Effector memory CD8-positive, alpha-beta T cell (primary cell): ENCODE measurements at regions not wholly inside any gene's neighbourhood (a gene's known extent, or its start where the extent isn't known, plus 50 kb on each side); places are given as distances from the start of the nearest gene placed in this dataset.

Experiments used
- ATAC-seq: fragments of 150-1000 bp; cut with Tn5 transposase; replicated peaks from 2 replicates; pipeline ENCODE4 v1.10.0; 2021; ENCODE audit warnings: mild to moderate bottlenecking, moderate library complexity
- DNase-seq, 3 experiments: peaks; one replicate each; pipeline ENCODE4 v3.0.0; 2021
- H3K27ac Mint-ChIP-seq, 2 donors: one replicate each; pipeline ENCODE4 v1.8.0; 2022; ENCODE audit warnings: mild to moderate bottlenecking in 2 of 2, mixed read lengths in 2 of 2, moderate library complexity in 2 of 2
- H3K27me3 Mint-ChIP-seq, 2 donors: one replicate each; pipeline ENCODE4 v1.8.0; 2022; ENCODE audit warnings: mixed read lengths in 2 of 2
- H3K36me3 Mint-ChIP-seq: one replicate; pipeline ENCODE4 v1.8.0; 2022; ENCODE audit warnings: mild to moderate bottlenecking, moderate library complexity, mixed read lengths; ENCODE audit not compliant: insufficient read depth
- H3K4me1 Mint-ChIP-seq, 2 donors: one replicate each; pipeline ENCODE4 v1.8.0; 2022; ENCODE audit warnings: low read depth in 2 of 2, mixed read lengths in 2 of 2
- H3K4me3 Mint-ChIP-seq, 2 donors: one replicate each; pipeline ENCODE4 v1.8.0; 2022; ENCODE audit warnings: mild to moderate bottlenecking in 2 of 2, mixed read lengths in 2 of 2, moderate library complexity in 2 of 2
- H3K9me3 Mint-ChIP-seq, 2 donors: one replicate each; pipeline ENCODE4 v1.8.0; 2022; ENCODE audit warnings: mixed read lengths in 2 of 2

DNA sequence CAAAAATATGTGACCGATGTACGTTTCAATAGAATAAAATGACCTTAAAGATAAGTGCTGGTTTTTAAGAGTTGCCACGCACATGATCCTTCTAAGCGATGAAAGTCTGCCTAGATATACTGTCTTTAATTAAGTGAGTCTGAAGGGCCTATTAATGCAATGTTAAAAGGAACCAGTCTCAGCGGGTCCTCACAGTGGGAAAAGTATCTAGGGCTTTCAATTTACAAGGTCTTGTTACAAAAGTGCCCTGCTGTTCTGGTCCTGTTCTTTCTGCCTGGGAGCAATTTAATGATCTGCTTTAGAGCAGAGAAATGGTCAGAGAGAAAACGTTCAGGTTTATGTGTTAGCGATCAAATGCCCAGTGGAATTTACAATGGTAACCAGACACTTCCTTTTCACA, 864.0 kb downstream of the KCNJ2 start:
- Mint-ChIP-seq H3K27me3 (no peaks in the 10 kb centered on the region), H3K9me3 (peaks cover 0 to 9% of the 10 kb centered on the region in 2 donors)
- no peak for ATAC-seq

DNA sequence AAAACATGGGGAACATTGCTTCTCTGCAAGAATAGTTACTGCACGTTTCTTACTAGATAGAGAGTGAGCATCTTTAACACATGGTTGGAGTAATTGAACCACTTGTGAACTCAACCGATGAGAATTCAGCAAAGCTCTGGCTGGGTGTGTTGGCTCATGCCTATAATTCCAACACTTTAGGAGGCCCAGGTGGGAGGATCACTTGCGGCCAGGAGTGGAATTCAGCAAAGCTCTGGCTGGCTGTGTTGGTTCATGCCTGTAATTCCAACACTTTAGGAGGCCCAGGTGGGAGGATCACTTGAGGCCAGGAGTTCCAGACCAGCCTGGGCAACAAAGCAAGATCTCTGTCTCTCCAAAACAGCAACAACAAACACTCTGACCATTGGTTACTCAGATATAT, 865.9 kb downstream of the KCNJ2 start:
- Mint-ChIP-seq H3K4me1 (no peaks in the 10 kb centered on the region), H3K4me3 (no peak overlapping the region), H3K27ac (no peak overlapping the region), H3K36me3 (no peaks in the 10 kb centered on the region), H3K27me3 (no peaks in the 10 kb centered on the region), H3K9me3 (peaks cover 0 to 9% of the 10 kb centered on the region in 2 donors)
- DNase-seq (no peak), ATAC-seq (no peak)

More for the DNA sequence above, 864.0 kb downstream of the KCNJ2 start:
- no peak overlapping the region for H3K27ac Mint-ChIP-seq
- DNase-seq: no peak
- no peak overlapping the region for H3K4me3 Mint-ChIP-seq
- no peaks in the 10 kb centered on the region for H3K36me3 Mint-ChIP-seq
- H3K4me1 Mint-ChIP-seq: no peaks in the 10 kb centered on the region

DNA sequence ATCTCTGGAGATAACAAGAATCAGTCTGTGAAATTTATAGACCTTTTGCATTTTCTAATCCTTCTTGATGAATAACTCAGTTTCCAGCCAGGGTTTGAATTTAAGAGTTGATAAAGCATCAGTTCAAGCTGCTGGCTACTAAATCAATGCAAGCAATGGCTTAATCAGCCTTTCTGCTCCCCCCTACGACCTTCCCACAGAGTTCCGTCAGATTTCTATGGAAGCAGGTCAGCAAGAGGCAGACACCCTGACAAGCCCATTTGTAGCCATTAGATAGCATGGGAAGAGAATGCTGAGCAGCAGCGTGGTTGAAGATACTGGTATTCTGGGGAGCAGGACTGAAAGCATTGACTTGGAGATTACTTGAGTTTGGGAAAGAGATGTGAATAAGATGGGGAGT, 868.1 kb downstream of the KCNJ2 start:
- DNase-seq: no peak

DNA sequence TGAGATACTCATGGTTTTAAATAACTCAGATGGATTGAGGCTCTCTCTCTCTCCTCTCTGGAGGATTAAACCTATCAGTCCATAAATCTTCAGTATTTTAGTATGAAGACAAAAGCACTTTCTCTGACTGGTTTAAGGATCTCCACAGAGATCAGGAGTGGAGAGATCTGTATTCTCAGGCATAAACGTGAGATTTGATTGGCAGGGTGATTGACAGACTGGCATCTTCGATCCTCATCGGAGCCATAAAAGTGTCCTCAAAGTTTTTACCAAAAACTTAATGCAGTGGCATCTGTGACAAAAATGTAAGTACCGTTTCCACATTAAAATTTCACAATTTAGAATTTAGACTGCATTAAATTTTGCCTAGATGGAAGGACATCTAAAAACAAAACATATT, 870.1 kb downstream of the KCNJ2 start:
- no peak for ATAC-seq
- Mint-ChIP-seq H3K4me1 (no peaks in the 10 kb centered on the region), H3K36me3 (no peaks in the 10 kb centered on the region), H3K9me3 (peaks cover 0 to 4% of the 10 kb centered on the region in 2 donors), H3K27me3 (no peaks in the 10 kb centered on the region), H3K27ac (no peak overlapping the region), H3K4me3 (no peak overlapping the region)
- no peak for DNase-seq

More for the DNA sequence above, 868.1 kb downstream of the KCNJ2 start:
- H3K27ac Mint-ChIP-seq: no peak overlapping the region
- no peak overlapping the region for H3K4me3 Mint-ChIP-seq
- peaks cover 0 to 2% of the 10 kb centered on the region in 2 donors for H3K9me3 Mint-ChIP-seq
- ATAC-seq: no peak
- no peaks in the 10 kb centered on the region for H3K4me1 Mint-ChIP-seq
- no peaks in the 10 kb centered on the region for H3K27me3 Mint-ChIP-seq
- no peaks in the 10 kb centered on the region for H3K36me3 Mint-ChIP-seq

DNA sequence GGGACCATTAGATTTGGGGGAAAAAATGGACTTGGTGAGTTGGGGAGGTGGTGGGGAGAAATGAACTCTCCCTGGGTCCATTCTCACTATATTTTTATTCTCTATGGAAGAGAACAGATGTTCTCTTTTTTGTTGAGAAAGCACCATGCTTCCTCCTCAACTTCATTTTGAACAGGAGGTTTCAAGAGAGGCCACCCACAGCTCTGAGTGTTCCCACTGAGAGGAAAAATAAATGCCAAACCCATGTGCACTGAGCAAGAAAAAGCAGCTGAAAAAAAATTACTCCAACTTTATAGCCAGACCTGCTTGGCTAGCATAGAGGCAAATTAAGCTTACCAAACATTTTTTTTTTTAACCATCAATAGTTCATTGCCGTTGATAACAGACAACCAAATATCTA, 883.6 kb downstream of the KCNJ2 start:
- Mint-ChIP-seq H3K4me1 (no peaks in the 10 kb centered on the region), H3K27ac (no peak overlapping the region), H3K9me3 (peaks cover 8 to 15% of the 10 kb centered on the region in 2 donors), H3K4me3 (no peak overlapping the region), H3K36me3 (no peaks in the 10 kb centered on the region), H3K27me3 (no peaks in the 10 kb centered on the region)
- ATAC-seq (no peak), DNase-seq (no peak)

DNA sequence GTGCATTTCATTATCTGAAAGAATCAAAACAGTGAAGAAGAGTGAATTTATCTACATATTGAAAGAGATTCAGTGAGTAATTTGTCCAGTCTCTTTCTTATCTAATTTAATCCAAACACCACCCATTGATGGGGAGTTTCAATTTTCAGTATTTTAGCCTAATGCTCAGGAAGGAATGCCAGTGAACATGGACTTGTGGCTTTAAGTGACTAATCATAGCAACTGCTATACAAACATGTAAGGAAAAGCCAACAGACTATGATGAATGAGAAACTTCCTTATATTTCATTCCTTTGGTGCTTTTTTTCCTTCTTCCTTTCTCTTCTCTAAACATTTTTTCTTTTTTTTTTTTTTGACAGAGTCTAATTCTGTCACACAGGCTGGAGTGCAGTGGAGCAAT, 885.8 kb downstream of the KCNJ2 start:
- H3K27ac Mint-ChIP-seq: no peak overlapping the region
- DNase-seq (no peak), ATAC-seq (no peak)
- peaks cover 6 to 18% of the 10 kb centered on the region in 2 donors for H3K9me3 Mint-ChIP-seq
- H3K4me3 Mint-ChIP-seq: no peak overlapping the region
- no peaks in the 10 kb centered on the region for H3K36me3 Mint-ChIP-seq
- H3K27me3 Mint-ChIP-seq: no peaks in the 10 kb centered on the region
- no peaks in the 10 kb centered on the region for H3K4me1 Mint-ChIP-seq

DNA sequence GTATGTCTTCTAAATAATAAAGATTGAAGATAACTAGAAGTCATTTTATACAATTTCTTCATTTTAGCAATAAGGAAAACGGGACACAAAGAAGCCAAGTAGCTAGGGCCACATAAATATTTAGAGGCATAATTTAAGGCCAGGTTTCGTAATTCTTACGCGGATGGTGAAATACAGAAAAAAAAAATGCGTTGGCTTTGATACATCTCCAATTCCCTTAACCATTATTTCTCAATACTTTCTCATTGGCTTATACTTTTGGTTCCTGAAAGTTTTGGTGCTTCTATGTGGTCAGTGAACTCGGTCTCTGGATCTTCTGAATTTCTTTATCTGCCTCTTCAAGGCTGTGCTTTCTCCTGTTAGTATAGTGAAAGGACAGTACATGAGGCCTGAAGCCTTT, 888.1 kb downstream of the KCNJ2 start:
- Mint-ChIP-seq H3K27me3 (no peaks in the 10 kb centered on the region), H3K9me3 (peaks cover 11 to 17% of the 10 kb centered on the region in 2 donors), H3K36me3 (no peaks in the 10 kb centered on the region), H3K4me1 (no peaks in the 10 kb centered on the region), H3K27ac (no peak overlapping the region), H3K4me3 (no peak overlapping the region)
- ATAC-seq: no peak
- DNase-seq: no peak

DNA sequence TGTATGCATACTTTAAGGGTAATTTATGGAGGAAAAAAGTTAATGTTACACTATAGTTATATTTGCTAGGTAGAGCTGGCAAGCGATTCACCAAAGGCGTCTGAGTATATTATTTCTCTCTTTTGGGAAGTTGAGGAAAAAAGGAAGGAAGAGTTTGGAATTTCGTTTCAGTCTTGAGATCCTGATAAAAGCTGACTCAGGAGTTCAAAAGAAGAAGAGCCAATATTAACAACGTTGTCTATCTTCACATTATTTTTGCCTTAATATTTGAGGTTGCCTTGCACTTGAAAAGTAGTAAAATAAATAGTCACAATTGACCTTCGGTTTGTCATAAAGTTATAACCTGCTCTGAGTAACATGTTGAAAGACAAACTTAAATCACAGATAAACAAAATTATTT, 888.6 kb downstream of the KCNJ2 start:
- peaks cover 11 to 17% of the 10 kb centered on the region in 2 donors for H3K9me3 Mint-ChIP-seq
- H3K27ac Mint-ChIP-seq: no peak overlapping the region
- no peaks in the 10 kb centered on the region for H3K36me3 Mint-ChIP-seq

DNA sequence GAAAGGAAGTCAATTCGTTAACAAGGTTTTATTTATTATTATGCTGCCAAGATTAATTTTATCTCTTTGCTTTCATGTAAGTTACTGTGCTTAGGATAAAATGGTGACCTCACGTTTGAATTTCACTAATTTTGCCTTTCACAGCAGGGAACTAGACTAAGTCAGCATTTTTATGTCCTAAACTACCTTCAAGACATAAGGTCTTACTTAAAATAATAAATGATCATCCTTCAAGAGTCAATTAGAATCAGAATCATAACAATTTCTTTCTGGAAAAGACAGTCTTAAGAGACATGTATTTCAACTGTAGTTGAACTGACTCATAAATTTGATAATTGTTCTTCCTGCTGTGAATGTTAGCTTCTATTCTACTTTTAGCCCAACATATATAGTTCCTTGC, 893.8 kb downstream of the KCNJ2 start:
- ATAC-seq (no peak), DNase-seq (no peak)
- H3K4me3 Mint-ChIP-seq: no peak overlapping the region
- H3K36me3 Mint-ChIP-seq: no peaks in the 10 kb centered on the region
- H3K4me1 Mint-ChIP-seq: no peaks in the 10 kb centered on the region
- no peaks in the 10 kb centered on the region for H3K27me3 Mint-ChIP-seq
- H3K27ac Mint-ChIP-seq: no peak overlapping the region
- H3K9me3 Mint-ChIP-seq: peaks cover 13 to 17% of the 10 kb centered on the region in 2 donors

More for the DNA sequence above, 888.6 kb downstream of the KCNJ2 start:
- Mint-ChIP-seq H3K4me1 (no peaks in the 10 kb centered on the region), H3K4me3 (no peak overlapping the region), H3K27me3 (no peaks in the 10 kb centered on the region)
- ATAC-seq (no peak), DNase-seq (no peak)

DNA sequence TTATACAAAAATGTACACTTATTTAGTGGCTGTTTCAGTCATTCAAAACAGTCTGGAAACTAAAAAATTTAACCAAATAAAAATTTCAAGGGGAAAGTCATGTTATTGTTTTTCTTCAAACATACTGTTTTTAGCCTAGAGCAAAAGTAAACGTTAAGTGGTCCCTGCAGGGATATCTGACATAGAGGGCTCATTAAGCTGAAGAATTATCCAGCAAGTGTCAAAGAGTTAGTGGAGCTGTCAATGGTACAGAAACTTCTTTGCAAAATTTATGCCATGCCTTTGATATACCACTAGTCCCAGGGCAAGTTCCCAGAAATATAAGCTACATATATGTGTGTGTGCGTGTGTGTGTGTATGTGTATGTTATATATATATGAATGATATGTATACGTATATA, 894.2 kb downstream of the KCNJ2 start:
- H3K27me3 Mint-ChIP-seq: no peaks in the 10 kb centered on the region
- no peak for ATAC-seq

DNA sequence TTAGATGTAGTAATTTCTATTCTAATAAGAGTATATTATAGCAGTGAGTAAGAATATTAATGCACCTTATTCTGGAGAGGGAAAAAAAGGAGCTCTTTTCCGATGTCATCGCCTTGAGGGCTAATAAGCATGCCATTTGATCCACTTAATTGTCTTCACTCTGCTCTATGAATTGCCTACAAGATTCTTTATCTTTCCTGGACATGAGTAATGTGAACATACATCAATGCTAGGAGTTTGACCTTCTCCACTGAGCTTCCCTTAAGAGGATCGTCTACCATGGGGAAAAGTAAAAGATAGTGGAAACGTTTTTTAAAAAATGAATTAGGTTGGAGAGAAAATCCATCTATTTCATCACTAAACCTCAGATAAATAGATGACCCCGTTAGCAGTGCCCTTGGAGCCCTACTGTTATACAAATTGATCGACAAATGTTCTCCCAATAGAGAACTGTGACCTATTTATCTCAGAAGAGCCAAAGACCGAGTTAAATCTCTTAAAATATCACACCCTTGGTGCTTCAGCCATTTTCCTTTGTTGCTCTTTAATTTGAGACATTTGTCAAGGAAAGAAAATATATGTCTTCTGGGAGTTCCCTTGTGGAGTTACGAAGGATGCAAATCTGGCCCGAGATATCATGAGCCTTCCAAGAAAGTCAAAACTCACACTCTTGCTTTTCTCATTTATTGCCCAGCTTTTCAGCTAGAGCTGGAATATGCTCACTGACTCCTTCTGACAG, 898.5 kb downstream of the KCNJ2 start:
- Mint-ChIP-seq H3K36me3 (no peaks in the 10 kb centered on the region), H3K4me1 (no peaks in the 10 kb centered on the region), H3K27ac (no peak overlapping the region), H3K9me3 (peaks cover 5 to 7% of the 10 kb centered on the region in 2 donors), H3K27me3 (no peaks in the 10 kb centered on the region), H3K4me3 (no peak overlapping the region)
- no peak for ATAC-seq
- no peak for DNase-seq

More for the DNA sequence above, 894.2 kb downstream of the KCNJ2 start:
- no peak for DNase-seq
- Mint-ChIP-seq H3K9me3 (peaks cover 13 to 17% of the 10 kb centered on the region in 2 donors), H3K4me3 (no peak overlapping the region), H3K4me1 (no peaks in the 10 kb centered on the region), H3K27ac (no peak overlapping the region), H3K36me3 (no peaks in the 10 kb centered on the region)

DNA sequence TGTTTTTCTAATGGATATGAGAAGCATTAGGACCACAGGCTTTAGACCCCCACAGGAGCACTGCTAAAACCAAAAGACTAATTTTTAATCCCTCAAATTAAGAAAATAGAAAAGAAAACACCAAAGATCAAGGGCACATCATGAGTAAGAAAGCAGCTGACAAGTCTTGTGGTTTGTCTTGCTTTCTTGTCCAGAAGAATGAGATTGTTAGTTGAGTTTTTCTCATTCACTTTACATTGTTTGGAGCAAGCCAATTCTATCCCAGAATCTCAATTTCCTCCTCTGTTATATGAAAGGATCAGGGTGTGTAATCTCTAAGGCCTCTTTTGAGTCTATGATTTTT, 899.0 kb downstream of the KCNJ2 start:
- Mint-ChIP-seq H3K27me3 (no peaks in the 10 kb centered on the region), H3K4me1 (no peaks in the 10 kb centered on the region), H3K36me3 (no peaks in the 10 kb centered on the region), H3K9me3 (peaks cover 5 to 7% of the 10 kb centered on the region in 2 donors), H3K27ac (no peak overlapping the region), H3K4me3 (no peak overlapping the region)
- ATAC-seq (no peak), DNase-seq (no peak)

DNA sequence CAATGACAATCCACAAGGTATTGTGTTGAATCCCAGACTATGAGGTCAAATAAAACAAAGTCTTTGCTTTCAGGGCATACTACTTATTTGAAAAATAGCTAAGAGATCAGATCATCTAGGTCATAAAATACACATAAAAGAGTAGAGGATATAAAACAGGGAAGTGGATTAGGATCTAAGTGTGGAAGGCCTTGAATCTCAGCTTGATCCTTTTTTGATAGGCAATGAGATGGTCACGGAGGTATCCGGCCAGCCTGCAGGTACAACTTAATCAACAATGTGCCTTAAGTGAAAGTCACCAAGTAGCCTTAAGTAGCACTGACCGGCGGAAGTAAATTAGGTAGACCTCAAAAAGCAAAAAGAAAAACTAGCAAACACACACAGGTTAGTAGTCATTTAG, 901.7 kb downstream of the KCNJ2 start:
- no peaks in the 10 kb centered on the region for H3K4me1 Mint-ChIP-seq
- peaks cover 8 to 17% of the 10 kb centered on the region in 2 donors for H3K9me3 Mint-ChIP-seq
- ATAC-seq (no peak), DNase-seq (no peak)
- no peaks in the 10 kb centered on the region for H3K27me3 Mint-ChIP-seq
- no peaks in the 10 kb centered on the region for H3K36me3 Mint-ChIP-seq
- no peak overlapping the region for H3K27ac Mint-ChIP-seq
- H3K4me3 Mint-ChIP-seq: no peak overlapping the region

DNA sequence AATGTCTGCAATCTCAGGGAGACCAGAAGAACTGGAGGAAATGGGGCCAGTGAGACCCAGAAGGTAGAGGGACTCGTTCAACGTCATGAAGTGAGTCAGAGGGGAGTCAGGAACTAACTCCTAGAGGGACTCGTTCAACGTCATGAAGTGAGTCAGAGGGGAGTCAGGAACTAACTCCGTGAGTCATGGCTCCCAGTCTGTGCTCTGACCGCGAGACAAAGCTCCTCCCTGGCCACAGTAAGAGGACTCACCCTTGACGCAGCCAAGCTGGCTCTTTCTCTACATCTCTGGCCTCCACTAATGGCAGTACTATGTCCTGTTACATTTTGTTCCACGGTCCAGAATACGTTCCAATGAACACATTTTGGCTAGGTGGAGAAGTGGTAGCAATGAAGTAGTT, 902.5 kb downstream of the KCNJ2 start:
- H3K36me3 Mint-ChIP-seq: no peaks in the 10 kb centered on the region
- H3K27ac Mint-ChIP-seq: no peak overlapping the region
- H3K4me1 Mint-ChIP-seq: no peaks in the 10 kb centered on the region
- peaks cover 8 to 17% of the 10 kb centered on the region in 2 donors for H3K9me3 Mint-ChIP-seq
- DNase-seq (no peak), ATAC-seq (no peak)
- H3K4me3 Mint-ChIP-seq: no peak overlapping the region
- H3K27me3 Mint-ChIP-seq: no peaks in the 10 kb centered on the region
